ENCODE measurements at regions not wholly inside any gene's neighbourhood (a gene's known extent, or its start where the extent isn't known, plus 50 kb on each side); places are given as distances from the start of the nearest gene placed in this dataset.

DNA sequence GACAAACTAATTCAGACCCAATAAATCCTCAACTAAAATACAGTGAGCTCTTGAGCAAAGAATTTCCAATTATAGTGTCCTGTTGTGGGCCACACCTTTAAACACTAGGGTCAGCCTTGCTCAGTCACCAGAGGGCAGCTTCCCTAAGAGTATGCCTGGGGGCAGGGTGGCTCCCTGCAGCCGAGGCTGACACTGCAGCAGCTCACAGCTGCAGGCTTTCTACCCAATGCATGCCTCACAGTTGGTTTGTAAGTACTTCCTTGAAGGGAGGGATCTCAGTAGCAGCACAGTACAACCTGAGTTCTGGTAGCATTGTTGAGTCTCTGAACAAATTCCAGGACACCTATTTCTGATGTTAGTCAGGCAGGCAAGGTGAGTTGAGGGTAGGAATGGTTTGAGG is 335.6 kb downstream of the TUSC7 start:
- TF ChIP-seq REST (IDR thresholded peaks at IDR 0.05; ENCODE audit: insufficient read depth in 1 of 2, low read depth in 2 of 2, low read length in 2 of 2) = no peak
- no peak for TF ChIP-seq TAF1 (IDR thresholded peaks at IDR 0.05; ENCODE audit: borderline replicate concordance, insufficient read depth, low read length)
- TF ChIP-seq POLR2AphosphoS5 (IDR thresholded peaks at IDR 0.05; ENCODE audit: low read depth, low read length) = no peak
- TF ChIP-seq SIN3A (IDR thresholded peaks at IDR 0.05; ENCODE audit: borderline replicate concordance, insufficient read depth, low read length) = no peak
- no peak for TF ChIP-seq FOXP2 (optimal IDR thresholded peaks at IDR 0.05; ENCODE audit: borderline replicate concordance, extremely low read depth, extremely low read length, insufficient read depth)

Measured in PFSK-1 (cell line).